ENCODE measurements at regions not wholly inside any gene's neighbourhood (a gene's known extent, or its start where the extent isn't known, plus 50 kb on each side); places are given as distances from the start of the nearest gene placed in this dataset.

- TF ChIP-seq CTCF (IDR thresholded peaks at IDR 0.05; ENCODE audit: low read depth, low read length, missing control alignments), result no peak
- no peak overlapping the region for H3K4me3 ChIP-seq (replicated peaks; ENCODE audit: low read depth, low read length)
- DNase-seq (ENCODE audit: extremely low read depth, low read depth), result no peak
Measured at GRCh38 chr1:57719274-57719673, 295.4 kb upstream of the DAB1 start.

- H3K4me3 ChIP-seq (replicated peaks; ENCODE audit: low read depth, low read length), result no peak overlapping the region
- TF ChIP-seq CTCF (IDR thresholded peaks at IDR 0.05; ENCODE audit: low read depth, low read length, missing control alignments), result no peak
- DNase-seq (ENCODE audit: extremely low read depth, low read depth), result no peak
Measured at GRCh38 chr1:57713501-57713900, 289.6 kb upstream of the DAB1 start.

GRCh38 chr1:57712846-57713245 is 289.0 kb upstream of the DAB1 start:
- no peak for TF ChIP-seq CTCF (IDR thresholded peaks at IDR 0.05; ENCODE audit: low read depth, low read length, missing control alignments)
- no peak for DNase-seq (ENCODE audit: extremely low read depth, low read depth)
- H3K4me3 ChIP-seq (replicated peaks; ENCODE audit: low read depth, low read length), result no peak overlapping the region

GRCh38 chr1:57711326-57711725 is 287.5 kb upstream of the DAB1 start:
- DNase-seq (ENCODE audit: extremely low read depth, low read depth), result no peak
- no peak for TF ChIP-seq CTCF (IDR thresholded peaks at IDR 0.05; ENCODE audit: low read depth, low read length, missing control alignments)
- no peak overlapping the region for H3K4me3 ChIP-seq (replicated peaks; ENCODE audit: low read depth, low read length)

- no peak overlapping the region for H3K4me3 ChIP-seq (replicated peaks; ENCODE audit: low read depth, low read length)
- DNase-seq (ENCODE audit: extremely low read depth, low read depth), result no peak
- no peak for TF ChIP-seq CTCF (IDR thresholded peaks at IDR 0.05; ENCODE audit: low read depth, low read length, missing control alignments)
Measured at GRCh38 chr1:57707631-57708030, 283.8 kb upstream of the DAB1 start.

- DNase-seq (ENCODE audit: extremely low read depth, low read depth), result no peak
- TF ChIP-seq CTCF (IDR thresholded peaks at IDR 0.05; ENCODE audit: low read depth, low read length, missing control alignments), result no peak
- no peak overlapping the region for H3K4me3 ChIP-seq (replicated peaks; ENCODE audit: low read depth, low read length)
Measured at GRCh38 chr1:57704811-57705210, 281.0 kb upstream of the DAB1 start.

- no peak for DNase-seq (ENCODE audit: extremely low read depth, low read depth)
- no peak for TF ChIP-seq CTCF (IDR thresholded peaks at IDR 0.05; ENCODE audit: low read depth, low read length, missing control alignments)
- no peak overlapping the region for H3K4me3 ChIP-seq (replicated peaks; ENCODE audit: low read depth, low read length)
Measured at GRCh38 chr1:57704231-57704630, 280.4 kb upstream of the DAB1 start.

Measured in HFF-Myc (cell line).